IMR-90 (cell line): ENCODE measurements at regions not wholly inside any gene's neighbourhood (a gene's known extent, or its start where the extent isn't known, plus 50 kb on each side); places are given as distances from the start of the nearest gene placed in this dataset.
"Not testable (repeated sequence)": the region's sequence is repeated elsewhere in the genome, so short reads cannot be mapped to it uniquely, and the experiment has no call there.

Experiments used
- ATAC-seq: fragments of 200-7000 bp; cut with Tn5 transposase; 2 replicates; pipeline ENCODE4 v1.9.1; 2020; ENCODE audit warnings: low read depth, mild to moderate bottlenecking, moderate library complexity
- BruUV-seq: library from RNA; stranded (reverse); fragments of 400-500 nt; replicated peaks from 2 replicates; lab custom pipeline; 2021; lab: Mats Ljungman, UMichigan
- CTCF ChIA-PET: fragments of 300-600 bp; formaldehyde crosslinking; extraction: SDS; loops from one replicate; lab custom pipeline; 2021; ENCODE audit warnings: antibody characterized with exemption; lab: Yijun Ruan, JAX
- POLR2A ChIA-PET: fragments of 300-600 bp; sonication (Branson Sonifier 250); formaldehyde crosslinking; loops from one replicate; lab custom pipeline; 2022; ENCODE audit warnings: antibody characterized with exemption; ENCODE audit not compliant: unreplicated experiment; lab: Charles Lee
- DNase-seq: peaks from one replicate; pipeline ENCODE4 v3.0.0; 2013
- H2AFZ ChIP-seq: replicated peaks from 2 replicates; pipeline ENCODE3; 2013; ENCODE audit warnings: low read length, mild to moderate bottlenecking; ENCODE audit not compliant: poor library complexity
- H2AK5ac ChIP-seq: 2 replicates; pipeline ENCODE4 v1.6.1; 2013; ENCODE audit warnings: low read depth, low read length, inconsistent platforms
- H2AK9ac ChIP-seq: replicated peaks from 2 replicates; pipeline ENCODE3; 2013; ENCODE audit warnings: mild to moderate bottlenecking, low read depth, low read length, moderate library complexity; ENCODE audit not compliant: poor library complexity
- H2BK120ac ChIP-seq: 2 replicates; pipeline ENCODE4 v1.6.1; 2013; ENCODE audit warnings: low read depth, low read length, inconsistent platforms
- H2BK15ac ChIP-seq: 3 replicates; pipeline ENCODE4 v1.6.1; 2013; ENCODE audit warnings: low read depth, low read length, inconsistent platforms
- H2BK20ac ChIP-seq: 2 replicates; pipeline ENCODE4 v1.6.1; 2013; ENCODE audit warnings: low read depth, mild to moderate bottlenecking, inconsistent platforms, low read length, moderate library complexity
- H2BK5ac ChIP-seq: 2 replicates; pipeline ENCODE4 v1.6.1; 2013; ENCODE audit warnings: mild to moderate bottlenecking, low read depth, low read length, inconsistent platforms; ENCODE audit not compliant: poor library complexity, severe bottlenecking
- H3K14ac ChIP-seq: replicated peaks from 2 replicates; pipeline ENCODE4 v1.6.1; 2013; ENCODE audit warnings: low read depth, low read length, inconsistent platforms
- H3K18ac ChIP-seq: 2 replicates; pipeline ENCODE4 v1.6.1; 2013; ENCODE audit warnings: low read depth, low read length, control low read depth
- H3K23ac ChIP-seq: 2 replicates; pipeline ENCODE4 v1.6.1; 2013; ENCODE audit warnings: low read depth, low read length, inconsistent platforms
- H3K27ac ChIP-seq: 2 replicates; pipeline ENCODE4 v1.5.1; 2013; ENCODE audit warnings: mild to moderate bottlenecking, control low read depth, low read length; ENCODE audit not compliant: insufficient read depth
- H3K27me3 ChIP-seq: 2 replicates; pipeline ENCODE4 v1.6.1; 2013; ENCODE audit warnings: low read length; ENCODE audit not compliant: control insufficient read depth, insufficient read depth
- H3K36me3 ChIP-seq: 2 replicates; pipeline ENCODE4 v1.6.1; 2013; ENCODE audit warnings: low read length, mixed read lengths; ENCODE audit not compliant: control insufficient read depth, insufficient read depth
- H3K4ac ChIP-seq: 2 replicates; pipeline ENCODE4 v1.6.1; 2013; ENCODE audit warnings: low read depth, low read length, inconsistent platforms
- H3K4me1 ChIP-seq: 2 replicates; pipeline ENCODE4 v1.6.1; 2013; ENCODE audit warnings: low read length, mixed read lengths; ENCODE audit not compliant: control insufficient read depth, insufficient read depth
- H3K4me2 ChIP-seq: 2 replicates; pipeline ENCODE4 v1.6.1; 2013; ENCODE audit warnings: low read depth, mild to moderate bottlenecking, control low read depth, low read length, moderate library complexity
- H3K4me3 ChIP-seq: 2 replicates; pipeline ENCODE4 v1.5.1; 2013; ENCODE audit warnings: low read depth, mild to moderate bottlenecking, control low read depth, low read length, moderate library complexity; ENCODE audit not compliant: insufficient read depth
- H3K56ac ChIP-seq: 2 replicates; pipeline ENCODE4 v1.6.1; 2013; ENCODE audit warnings: low read length, inconsistent platforms; ENCODE audit not compliant: insufficient read depth; ENCODE audit errors: extremely low read depth
- H3K79me1 ChIP-seq, 2 experiments: 2 replicates each; pipeline ENCODE4 v1.6.1; 2013; ENCODE audit warnings: low read length in 2 of 2, inconsistent platforms in 1 of 2, low read depth in 1 of 2
- H3K9ac ChIP-seq: 2 replicates; pipeline ENCODE4 v1.6.1; 2013; ENCODE audit warnings: low read depth, low read length, control low read depth
- H3K9me1 ChIP-seq: 2 replicates; pipeline ENCODE4 v1.6.1; 2013; ENCODE audit warnings: low read length, inconsistent platforms; ENCODE audit not compliant: insufficient read depth
- H3K9me3 ChIP-seq: 2 replicates; pipeline ENCODE4 v1.6.1; 2013; ENCODE audit warnings: low read length; ENCODE audit not compliant: control insufficient read depth, insufficient read depth
- H4K20me1 ChIP-seq: 2 replicates; pipeline ENCODE4 v1.6.1; 2013; ENCODE audit warnings: low read length, inconsistent platforms; ENCODE audit not compliant: insufficient read depth
- H4K5ac ChIP-seq: 2 replicates; pipeline ENCODE4 v1.6.1; 2013; ENCODE audit warnings: mild to moderate bottlenecking, low read depth, low read length, control low read depth
- H4K8ac ChIP-seq, 2 experiments: 2 replicates each; pipeline ENCODE4 v1.6.1; 2013; ENCODE audit warnings: low read depth in 2 of 2, low read length in 2 of 2, control low read depth in 1 of 2, inconsistent platforms in 1 of 2
- H4K91ac ChIP-seq: 2 replicates; pipeline ENCODE4 v1.6.1; 2013; ENCODE audit warnings: low read depth, low read length, inconsistent platforms; ENCODE audit not compliant: insufficient read depth
- dilution Hi-C: fragments of 300-500 bp; cut with HindIII; formaldehyde crosslinking; loops from one replicate; pipeline ENCODE4 v1.14.3; 2018; ENCODE audit warnings: low sequenced_read_pairs; ENCODE audit not compliant: unreplicated experiment
- in situ Hi-C: fragments of 300-500 bp; cut with MboI; formaldehyde crosslinking; loops from 3 replicates; pipeline ENCODE4 v1.14.3; 2019; ENCODE audit warnings: low sequenced_read_pairs, inconsistent platforms, mixed read lengths
- intact Hi-C: fragments of 100-400 bp; cut with micrococcal nuclease; formaldehyde crosslinking; loops from 2 replicates; pipeline ENCODE4 v1.10.0; 2022

- ATAC-seq, H3K79me1 ChIP-seq, H3K9ac ChIP-seq, H3K27ac ChIP-seq, H3K27me3 ChIP-seq, H3K56ac ChIP-seq, H3K9me3 ChIP-seq, H4K20me1 ChIP-seq, H3K9me1 ChIP-seq, DNase-seq, CTCF ChIA-PET, H2BK5ac ChIP-seq, H3K14ac ChIP-seq, H2BK120ac ChIP-seq, H3K4me3 ChIP-seq, H2BK15ac ChIP-seq, H3K18ac ChIP-seq, H2BK20ac ChIP-seq, H2AK5ac ChIP-seq, POLR2A ChIA-PET, BruUV-seq, H2AK9ac ChIP-seq, H3K23ac ChIP-seq, H2AFZ ChIP-seq, H3K4me2 ChIP-seq, H4K91ac ChIP-seq, H4K5ac ChIP-seq, H3K36me3 ChIP-seq, intact Hi-C loops, H3K4ac ChIP-seq, H4K8ac ChIP-seq, in situ Hi-C loops, H3K4me1 ChIP-seq, dilution Hi-C loops: not testable (repeated sequence)
Observed at GRCh38 chr12:72995029-72995428, 722.9 kb downstream of the TRHDE start.
